NCI-H345 treated with DMSO at 0.1 percent for 48 hours (cell line): ENCODE measurements at regions not wholly inside any gene's neighbourhood (a gene's known extent, or its start where the extent isn't known, plus 50 kb on each side); places are given as distances from the start of the nearest gene placed in this dataset.

Source experiments
- DNase-seq: peaks from one replicate; lab custom pipeline; 2025; ENCODE audit not compliant: unreplicated experiment; lab: John Stamatoyannopoulos, UW

GRCh38 chr10:104574838-104575237 lies 66.3 kb upstream of the SORCS3 start:
- DNase-seq = no peak

- no peak for DNase-seq
Observed at GRCh38 chr10:104576611-104577010, 64.5 kb upstream of the SORCS3 start.

GRCh38 chr10:104577163-104577562 lies 63.9 kb upstream of the SORCS3 start:
- DNase-seq = no peak

GRCh38 chr10:104577861-104578521 lies 63.1 kb upstream of the SORCS3 start:
- DNase-seq = no peak

GRCh38 chr10:104578671-104579070 lies 62.4 kb upstream of the SORCS3 start:
- no peak for DNase-seq

- no peak for DNase-seq
Observed at GRCh38 chr10:104579136-104579535, 62.0 kb upstream of the SORCS3 start.

GRCh38 chr10:104580321-104580720 lies 60.8 kb upstream of the SORCS3 start:
- DNase-seq = no peak

GRCh38 chr10:104580774-104581675 lies 60.1 kb upstream of the SORCS3 start:
- DNase-seq = peak; percentile 41

- no peak for DNase-seq
Observed at GRCh38 chr10:104581884-104582601, 59.0 kb upstream of the SORCS3 start.

- DNase-seq = no peak
Observed at GRCh38 chr10:104582602-104582951, 58.5 kb upstream of the SORCS3 start.

- DNase-seq = no peak
Observed at GRCh38 chr10:104582966-104583365, 58.1 kb upstream of the SORCS3 start.

GRCh38 chr10:104584541-104584940 lies 56.5 kb upstream of the SORCS3 start:
- no peak for DNase-seq

GRCh38 chr10:104587751-104588150 lies 53.3 kb upstream of the SORCS3 start:
- DNase-seq = no peak

GRCh38 chr10:104589431-104589830 lies 51.7 kb upstream of the SORCS3 start:
- DNase-seq = no peak

GRCh38 chr10:104589871-104590270 lies 51.2 kb upstream of the SORCS3 start:
- DNase-seq = no peak
